ENCODE measurements at regions not wholly inside any gene's neighbourhood (a gene's known extent, or its start where the extent isn't known, plus 50 kb on each side); places are given as distances from the start of the nearest gene placed in this dataset.

DNA sequence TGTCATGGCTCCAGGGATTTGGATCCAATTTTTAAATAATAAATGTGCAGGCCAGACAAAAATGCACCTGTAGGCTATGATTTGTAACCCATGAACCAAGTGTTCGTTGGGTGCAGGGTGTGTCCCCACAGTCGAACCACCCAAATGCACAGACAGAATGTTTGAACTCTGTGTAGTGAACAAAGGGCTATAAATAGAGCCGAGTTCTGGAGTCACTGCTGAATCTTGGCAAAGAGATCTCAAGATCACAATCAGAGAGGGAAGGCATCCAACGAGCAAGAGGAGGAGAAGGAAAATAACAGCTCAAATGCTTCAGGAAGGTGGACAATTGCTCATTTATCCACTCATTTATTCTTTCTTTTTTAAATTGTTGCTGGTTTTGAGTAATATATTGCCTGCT lies 547.9 kb downstream of the FGF9 start:
- ATAC-seq: no peak
- Mint-ChIP-seq H3K36me3 (ENCODE audit: low read depth) (no peaks in the 10 kb centered on the region), H3K9me3 (no peaks in the 10 kb centered on the region)

More for the DNA sequence above, 547.9 kb downstream of the FGF9 start:
- Histone ChIP-seq H3K4me2 (no peak overlapping the region), H3F3A (replicated peaks; ENCODE audit: low read depth) (no peaks in the 10 kb centered on the region), H3K9me2 (ENCODE audit: insufficient read depth) (no peaks in the 10 kb centered on the region; the same call in 1 of the 2 replicates), H3K27ac (ENCODE audit: low read depth) (no peak overlapping the region), H2AFZ (no peak overlapping the region), H3K36me3 (ENCODE audit: insufficient read depth) (no peaks in the 10 kb centered on the region), H3K79me2 (replicated peaks; ENCODE audit: insufficient read depth) (peaks cover 10% of the 10 kb centered on the region; the same call in 1 of the 2 replicates), H4K20me1 (replicated peaks; ENCODE audit: insufficient read depth) (no peaks in the 10 kb centered on the region), H3K4me1 (ENCODE audit: insufficient read depth) (peaks cover 10% of the 10 kb centered on the region; the same call in 1 of the 2 replicates), H3K4me3 (no peak overlapping the region), H3K27me3 (ENCODE audit: insufficient read depth) (no peaks in the 10 kb centered on the region)
- Mint-ChIP-seq H3K4me3 (no peak overlapping the region), H3K27ac (no peak overlapping the region), H3K4me1 (peaks cover 13% of the 10 kb centered on the region), H3K27me3 (ENCODE audit: insufficient read depth, low read depth, poor library complexity) (peaks cover 2% of the 10 kb centered on the region)
- TF ChIP-seq, protein P1, sequence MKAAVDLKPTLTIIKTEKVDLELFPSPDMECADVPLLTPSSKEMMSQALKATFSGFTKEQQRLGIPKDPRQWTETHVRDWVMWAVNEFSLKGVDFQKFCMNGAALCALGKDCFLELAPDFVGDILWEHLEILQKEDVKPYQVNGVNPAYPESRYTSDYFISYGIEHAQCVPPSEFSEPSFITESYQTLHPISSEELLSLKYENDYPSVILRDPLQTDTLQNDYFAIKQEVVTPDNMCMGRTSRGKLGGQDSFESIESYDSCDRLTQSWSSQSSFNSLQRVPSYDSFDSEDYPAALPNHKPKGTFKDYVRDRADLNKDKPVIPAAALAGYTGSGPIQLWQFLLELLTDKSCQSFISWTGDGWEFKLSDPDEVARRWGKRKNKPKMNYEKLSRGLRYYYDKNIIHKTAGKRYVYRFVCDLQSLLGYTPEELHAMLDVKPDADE (IDR thresholded peaks at IDR 0.05): no peak
- TF ChIP-seq EZH2 (IDR thresholded peaks at IDR 0.05; ENCODE audit: low read depth, unreplicated experiment) (no peak), ZNF114 (CRISPR knock-in tag; IDR thresholded peaks at IDR 0.05) (no peak), JUNB (IDR thresholded peaks at IDR 0.05; ENCODE audit: unreplicated experiment) (no peak), CREB1 (CRISPR knock-in tag; IDR thresholded peaks at IDR 0.05; ENCODE audit: low read depth) (no peak), POLR2AphosphoS5 (IDR thresholded peaks at IDR 0.05; ENCODE audit: low read depth) (no peak), STAT1 (IDR thresholded peaks at IDR 0.05; ENCODE audit: unreplicated experiment) (no peak), ZNF331 (CRISPR knock-in tag; IDR thresholded peaks at IDR 0.05; ENCODE audit: low read depth) (no peak)
- TF ChIP-seq, protein P2, sequence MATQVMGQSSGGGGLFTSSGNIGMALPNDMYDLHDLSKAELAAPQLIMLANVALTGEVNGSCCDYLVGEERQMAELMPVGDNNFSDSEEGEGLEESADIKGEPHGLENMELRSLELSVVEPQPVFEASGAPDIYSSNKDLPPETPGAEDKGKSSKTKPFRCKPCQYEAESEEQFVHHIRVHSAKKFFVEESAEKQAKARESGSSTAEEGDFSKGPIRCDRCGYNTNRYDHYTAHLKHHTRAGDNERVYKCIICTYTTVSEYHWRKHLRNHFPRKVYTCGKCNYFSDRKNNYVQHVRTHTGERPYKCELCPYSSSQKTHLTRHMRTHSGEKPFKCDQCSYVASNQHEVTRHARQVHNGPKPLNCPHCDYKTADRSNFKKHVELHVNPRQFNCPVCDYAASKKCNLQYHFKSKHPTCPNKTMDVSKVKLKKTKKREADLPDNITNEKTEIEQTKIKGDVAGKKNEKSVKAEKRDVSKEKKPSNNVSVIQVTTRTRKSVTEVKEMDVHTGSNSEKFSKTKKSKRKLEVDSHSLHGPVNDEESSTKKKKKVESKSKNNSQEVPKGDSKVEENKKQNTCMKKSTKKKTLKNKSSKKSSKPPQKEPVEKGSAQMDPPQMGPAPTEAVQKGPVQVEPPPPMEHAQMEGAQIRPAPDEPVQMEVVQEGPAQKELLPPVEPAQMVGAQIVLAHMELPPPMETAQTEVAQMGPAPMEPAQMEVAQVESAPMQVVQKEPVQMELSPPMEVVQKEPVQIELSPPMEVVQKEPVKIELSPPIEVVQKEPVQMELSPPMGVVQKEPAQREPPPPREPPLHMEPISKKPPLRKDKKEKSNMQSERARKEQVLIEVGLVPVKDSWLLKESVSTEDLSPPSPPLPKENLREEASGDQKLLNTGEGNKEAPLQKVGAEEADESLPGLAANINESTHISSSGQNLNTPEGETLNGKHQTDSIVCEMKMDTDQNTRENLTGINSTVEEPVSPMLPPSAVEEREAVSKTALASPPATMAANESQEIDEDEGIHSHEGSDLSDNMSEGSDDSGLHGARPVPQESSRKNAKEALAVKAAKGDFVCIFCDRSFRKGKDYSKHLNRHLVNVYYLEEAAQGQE (IDR thresholded peaks at IDR 0.05; ENCODE audit: unreplicated experiment): no peak
- TF ChIP-seq, protein P3, sequence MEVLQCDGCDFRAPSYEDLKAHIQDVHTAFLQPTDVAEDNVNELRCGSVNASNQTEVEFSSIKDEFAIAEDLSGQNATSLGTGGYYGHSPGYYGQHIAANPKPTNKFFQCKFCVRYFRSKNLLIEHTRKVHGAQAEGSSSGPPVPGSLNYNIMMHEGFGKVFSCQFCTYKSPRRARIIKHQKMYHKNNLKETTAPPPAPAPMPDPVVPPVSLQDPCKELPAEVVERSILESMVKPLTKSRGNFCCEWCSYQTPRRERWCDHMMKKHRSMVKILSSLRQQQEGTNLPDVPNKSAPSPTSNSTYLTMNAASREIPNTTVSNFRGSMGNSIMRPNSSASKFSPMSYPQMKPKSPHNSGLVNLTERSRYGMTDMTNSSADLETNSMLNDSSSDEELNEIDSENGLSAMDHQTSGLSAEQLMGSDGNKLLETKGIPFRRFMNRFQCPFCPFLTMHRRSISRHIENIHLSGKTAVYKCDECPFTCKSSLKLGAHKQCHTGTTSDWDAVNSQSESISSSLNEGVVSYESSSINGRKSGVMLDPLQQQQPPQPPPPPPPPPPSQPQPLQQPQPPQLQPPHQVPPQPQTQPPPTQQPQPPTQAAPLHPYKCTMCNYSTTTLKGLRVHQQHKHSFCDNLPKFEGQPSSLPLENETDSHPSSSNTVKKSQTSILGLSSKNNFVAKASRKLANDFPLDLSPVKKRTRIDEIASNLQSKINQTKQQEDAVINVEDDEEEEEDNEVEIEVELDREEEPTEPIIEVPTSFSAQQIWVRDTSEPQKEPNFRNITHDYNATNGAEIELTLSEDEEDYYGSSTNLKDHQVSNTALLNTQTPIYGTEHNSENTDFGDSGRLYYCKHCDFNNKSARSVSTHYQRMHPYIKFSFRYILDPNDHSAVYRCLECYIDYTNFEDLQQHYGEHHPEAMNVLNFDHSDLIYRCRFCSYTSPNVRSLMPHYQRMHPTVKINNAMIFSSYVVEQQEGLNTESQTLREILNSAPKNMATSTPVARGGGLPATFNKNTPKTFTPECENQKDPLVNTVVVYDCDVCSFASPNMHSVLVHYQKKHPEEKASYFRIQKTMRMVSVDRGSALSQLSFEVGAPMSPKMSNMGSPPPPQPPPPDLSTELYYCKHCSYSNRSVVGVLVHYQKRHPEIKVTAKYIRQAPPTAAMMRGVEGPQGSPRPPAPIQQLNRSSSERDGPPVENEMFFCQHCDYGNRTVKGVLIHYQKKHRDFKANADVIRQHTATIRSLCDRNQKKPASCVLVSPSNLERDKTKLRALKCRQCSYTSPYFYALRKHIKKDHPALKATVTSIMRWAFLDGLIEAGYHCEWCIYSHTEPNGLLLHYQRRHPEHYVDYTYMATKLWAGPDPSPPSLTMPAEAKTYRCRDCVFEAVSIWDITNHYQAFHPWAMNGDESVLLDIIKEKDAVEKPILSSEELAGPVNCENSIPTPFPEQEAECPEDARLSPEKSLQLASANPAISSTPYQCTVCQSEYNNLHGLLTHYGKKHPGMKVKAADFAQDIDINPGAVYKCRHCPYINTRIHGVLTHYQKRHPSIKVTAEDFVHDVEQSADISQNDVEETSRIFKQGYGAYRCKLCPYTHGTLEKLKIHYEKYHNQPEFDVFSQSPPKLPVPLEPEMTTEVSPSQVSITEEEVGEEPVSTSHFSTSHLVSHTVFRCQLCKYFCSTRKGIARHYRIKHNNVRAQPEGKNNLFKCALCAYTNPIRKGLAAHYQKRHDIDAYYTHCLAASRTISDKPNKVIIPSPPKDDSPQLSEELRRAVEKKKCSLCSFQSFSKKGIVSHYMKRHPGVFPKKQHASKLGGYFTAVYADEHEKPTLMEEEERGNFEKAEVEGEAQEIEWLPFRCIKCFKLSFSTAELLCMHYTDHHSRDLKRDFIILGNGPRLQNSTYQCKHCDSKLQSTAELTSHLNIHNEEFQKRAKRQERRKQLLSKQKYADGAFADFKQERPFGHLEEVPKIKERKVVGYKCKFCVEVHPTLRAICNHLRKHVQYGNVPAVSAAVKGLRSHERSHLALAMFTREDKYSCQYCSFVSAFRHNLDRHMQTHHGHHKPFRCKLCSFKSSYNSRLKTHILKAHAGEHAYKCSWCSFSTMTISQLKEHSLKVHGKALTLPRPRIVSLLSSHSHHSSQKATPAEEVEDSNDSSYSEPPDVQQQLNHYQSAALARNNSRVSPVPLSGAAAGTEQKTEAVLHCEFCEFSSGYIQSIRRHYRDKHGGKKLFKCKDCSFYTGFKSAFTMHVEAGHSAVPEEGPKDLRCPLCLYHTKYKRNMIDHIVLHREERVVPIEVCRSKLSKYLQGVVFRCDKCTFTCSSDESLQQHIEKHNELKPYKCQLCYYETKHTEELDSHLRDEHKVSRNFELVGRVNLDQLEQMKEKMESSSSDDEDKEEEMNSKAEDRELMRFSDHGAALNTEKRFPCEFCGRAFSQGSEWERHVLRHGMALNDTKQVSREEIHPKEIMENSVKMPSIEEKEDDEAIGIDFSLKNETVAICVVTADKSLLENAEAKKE (CRISPR knock-in tag; IDR thresholded peaks at IDR 0.05): no peak
- DNase-seq (ENCODE audit: low spot score): no peak

Measured in GM23338 (cell line).